MM.1S (cell line): ENCODE measurements at regions not wholly inside any gene's neighbourhood (a gene's known extent, or its start where the extent isn't known, plus 50 kb on each side); places are given as distances from the start of the nearest gene placed in this dataset.

Experiments used
- DNase-seq: peaks from one replicate; pipeline ENCODE4 v3.0.0-alpha.2; 2015
- H2AFZ ChIP-seq: fragments of 300-600 bp; sonication (generic); 2 replicates; pipeline ENCODE4 v1.6.0; 2016; ENCODE audit warnings: antibody characterized with exemption, low read length
- H3F3A ChIP-seq: fragments of 300-600 bp; sonication (generic); 2 replicates; pipeline ENCODE4 v1.6.1; 2016; ENCODE audit warnings: mild to moderate bottlenecking, antibody characterized with exemption, low read length, moderate library complexity, mixed read lengths; ENCODE audit not compliant: insufficient read depth
- H3K27ac ChIP-seq: fragments of 300-600 bp; sonication (generic); 2 replicates; pipeline ENCODE4 v1.5.1; 2016; ENCODE audit warnings: mild to moderate bottlenecking, low read length
- H3K27me3 ChIP-seq: fragments of 300-600 bp; sonication (generic); replicated peaks from 2 replicates; pipeline ENCODE4 v1.6.0; 2016; ENCODE audit warnings: low read length; ENCODE audit not compliant: insufficient read depth
- H3K36me3 ChIP-seq: fragments of 300-600 bp; sonication (generic); replicated peaks from 2 replicates; pipeline ENCODE4 v1.6.1; 2016; ENCODE audit warnings: mild to moderate bottlenecking, low read length, mixed read lengths; ENCODE audit not compliant: insufficient read depth
- H3K4me1 ChIP-seq: fragments of 300-600 bp; sonication (generic); 2 replicates; pipeline ENCODE4 v1.6.1; 2016; ENCODE audit warnings: low read length, mixed read lengths
- H3K4me2 ChIP-seq: fragments of 300-600 bp; sonication (generic); 2 replicates; pipeline ENCODE4 v1.6.0; 2016; ENCODE audit warnings: low read depth, low read length
- H3K4me3 ChIP-seq: fragments of 300-600 bp; sonication (generic); 2 replicates; pipeline ENCODE4 v1.5.1; 2016; ENCODE audit warnings: low read length, mixed read lengths
- H3K79me2 ChIP-seq: fragments of 300-600 bp; sonication (generic); 2 replicates; pipeline ENCODE4 v1.6.1; 2016; ENCODE audit warnings: mixed run types, low read length, mixed read lengths
- H3K9ac ChIP-seq: fragments of 300-600 bp; sonication (generic); 2 replicates; pipeline ENCODE4 v1.6.1; 2016; ENCODE audit warnings: low read length, mixed read lengths
- H3K9me2 ChIP-seq: fragments of 300-600 bp; sonication (generic); replicated peaks from 2 replicates; pipeline ENCODE4 v1.6.1; 2016; ENCODE audit warnings: mild to moderate bottlenecking, low read length, mixed read lengths; ENCODE audit not compliant: insufficient read depth
- H3K9me3 ChIP-seq: fragments of 300-600 bp; sonication (generic); replicated peaks from 2 replicates; pipeline ENCODE4 v1.6.1; 2016; ENCODE audit warnings: mild to moderate bottlenecking, low read length, mixed read lengths; ENCODE audit not compliant: insufficient read depth
- H4K20me1 ChIP-seq: fragments of 300-600 bp; sonication (generic); 2 replicates; pipeline ENCODE4 v1.6.1; 2016; ENCODE audit warnings: mild to moderate bottlenecking, low read length, moderate library complexity, mixed read lengths; ENCODE audit not compliant: insufficient read depth
- CTCF ChIP-seq: fragments of 300-600 bp; sonication (generic); IDR thresholded peaks from 2 replicates; pipeline ENCODE4 v1.5.1; 2016; ENCODE audit warnings: antibody characterized with exemption, low read length, mixed read lengths
- EZH2 ChIP-seq: fragments of 300-600 bp; sonication (generic); optimal IDR thresholded peaks from 2 replicates; pipeline ENCODE3; 2017; ENCODE audit warnings: low read depth, mild to moderate bottlenecking, antibody characterized with exemption, low read length, mixed read lengths
- EZH2phosphoT487 ChIP-seq: fragments of 300-600 bp; sonication (generic); IDR thresholded peaks from 2 replicates; pipeline ENCODE4 v1.6.1; 2018; ENCODE audit warnings: antibody characterized with exemption, low read length

DNA sequence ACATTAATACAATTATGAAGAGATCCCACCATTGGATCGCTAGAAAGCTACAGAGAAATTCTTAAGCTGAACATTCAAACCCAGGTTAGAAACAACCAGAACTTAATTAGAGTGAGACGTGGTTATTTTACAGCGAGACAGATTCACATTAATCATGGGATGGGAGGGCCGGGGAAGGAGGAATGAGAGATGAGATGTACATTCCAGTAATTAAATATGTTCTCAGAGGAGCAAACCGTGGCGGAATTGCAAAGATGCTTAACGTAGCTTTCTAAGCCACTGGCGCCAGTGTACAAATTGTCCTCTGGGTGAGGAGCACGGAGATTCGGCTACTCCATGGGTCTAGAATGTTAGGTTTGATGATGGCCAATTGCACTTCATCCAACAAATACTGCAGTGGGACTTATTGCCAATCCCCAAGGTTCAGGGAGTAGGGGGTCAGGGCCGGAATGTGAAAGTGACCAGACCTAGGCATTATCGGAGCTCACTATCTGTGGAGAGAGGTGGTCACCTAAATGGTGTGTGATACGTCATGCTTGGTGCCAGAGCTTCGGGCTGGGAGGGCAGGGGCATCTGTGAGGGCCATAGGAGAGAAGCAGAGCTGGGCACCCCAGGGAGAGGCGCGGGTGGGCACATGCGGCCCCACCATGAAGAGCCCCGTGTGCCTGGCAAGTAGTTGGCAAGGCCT, 114.7 kb downstream of the EDN3 start:
- Histone ChIP-seq H3F3A (no peaks in the 10 kb centered on the region), H4K20me1 (no peaks in the 10 kb centered on the region), H3K4me2 (no peak overlapping the region), H3K9me3 (no peaks in the 10 kb centered on the region), H3K27me3 (peaks cover 92% of the 10 kb centered on the region), H3K79me2 (no peaks in the 10 kb centered on the region), H3K9me2 (no peaks in the 10 kb centered on the region), H3K9ac (no peak overlapping the region), H3K36me3 (no peaks in the 10 kb centered on the region), H3K4me3 (no peak overlapping the region), H2AFZ (no peak overlapping the region), H3K4me1 (no peaks in the 10 kb centered on the region), H3K27ac (no peak overlapping the region)
- no peak for TF ChIP-seq CTCF
- no peak for TF ChIP-seq EZH2
- no peak for TF ChIP-seq EZH2phosphoT487
- DNase-seq, result no peak

DNA sequence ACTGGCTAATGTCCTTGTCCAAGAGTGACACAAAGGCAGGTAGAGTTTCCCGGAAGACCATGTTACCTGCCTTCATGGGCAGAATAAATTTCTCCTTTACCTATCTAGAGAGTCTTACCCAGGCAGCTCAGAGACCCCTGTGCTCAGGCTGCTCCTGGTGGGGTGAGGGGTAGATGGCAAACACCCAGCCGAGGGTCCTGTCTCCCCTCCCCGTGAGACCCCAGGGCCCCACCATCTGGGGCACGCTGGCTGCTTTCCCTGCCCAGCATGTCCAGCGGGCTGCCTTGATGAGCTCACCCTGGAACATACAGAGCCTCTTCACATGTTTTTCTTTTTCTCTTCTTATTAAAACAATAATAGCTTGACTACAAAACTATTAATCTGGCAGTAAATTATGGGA, 116.5 kb downstream of the EDN3 start:
- H3K27me3 ChIP-seq, result peaks cover 92% of the 10 kb centered on the region
- DNase-seq, result no peak
- H3K36me3 ChIP-seq, result no peaks in the 10 kb centered on the region
- no peaks in the 10 kb centered on the region for H3K9me2 ChIP-seq
- H3K9ac ChIP-seq, result no peak overlapping the region
- no peaks in the 10 kb centered on the region for H3K79me2 ChIP-seq
- H3K4me2 ChIP-seq, result no peak overlapping the region
- H2AFZ ChIP-seq, result no peak overlapping the region
- H3F3A ChIP-seq, result no peaks in the 10 kb centered on the region
- H3K4me3 ChIP-seq, result no peak overlapping the region
- H3K4me1 ChIP-seq, result no peaks in the 10 kb centered on the region
- no peak for TF ChIP-seq CTCF
- TF ChIP-seq EZH2phosphoT487, result no peak
- no peak for TF ChIP-seq EZH2
- no peak overlapping the region for H3K27ac ChIP-seq
- H3K9me3 ChIP-seq, result no peaks in the 10 kb centered on the region
- no peaks in the 10 kb centered on the region for H4K20me1 ChIP-seq

GRCh38 chr20:59421089-59421488, 120.7 kb downstream of the EDN3 start:
- Histone ChIP-seq H3K27ac (no peak overlapping the region), H3K9me2 (no peaks in the 10 kb centered on the region), H3K9ac (no peak overlapping the region), H3K27me3 (peaks cover 93% of the 10 kb centered on the region), H4K20me1 (no peaks in the 10 kb centered on the region), H3K36me3 (no peaks in the 10 kb centered on the region), H3K4me1 (no peaks in the 10 kb centered on the region), H2AFZ (no peak overlapping the region), H3K4me3 (no peak overlapping the region), H3F3A (no peaks in the 10 kb centered on the region), H3K79me2 (no peaks in the 10 kb centered on the region), H3K9me3 (no peaks in the 10 kb centered on the region), H3K4me2 (no peak overlapping the region)
- no peak for DNase-seq
- TF ChIP-seq CTCF (no peak), EZH2 (no peak), EZH2phosphoT487 (no peak)
